ENCODE measurements at regions not wholly inside any gene's neighbourhood (a gene's known extent, or its start where the extent isn't known, plus 50 kb on each side); places are given as distances from the start of the nearest gene placed in this dataset.

GRCh38 chr4:103994059-103994458, 274.3 kb upstream of the TACR3 start:
- TF ChIP-seq CTCF (conservative IDR thresholded peaks at IDR 0.05; ENCODE audit: low read length) (peak; percentile 51), EZH2phosphoT487 (IDR thresholded peaks at IDR 0.05; ENCODE audit: borderline replicate concordance, low read depth, low read length) (no peak)

All from OCI-LY7 (cell line).